AG04450 (cell line): ENCODE measurements at regions not wholly inside any gene's neighbourhood (a gene's known extent, or its start where the extent isn't known, plus 50 kb on each side); places are given as distances from the start of the nearest gene placed in this dataset.

ENCODE experiments used
- CTCF ChIA-PET: fragments of 300-600, 350-600 bp; formaldehyde crosslinking; extraction: SDS; loops from one replicate; lab custom pipeline; 2022; ENCODE audit warnings: antibody characterized with exemption, inconsistent platforms; lab: Charles Lee
- POLR2A ChIA-PET: fragments of 350-600 bp; formaldehyde crosslinking; extraction: SDS; loops from one replicate; lab custom pipeline; 2021; ENCODE audit warnings: antibody characterized with exemption, inconsistent platforms; lab: Yijun Ruan, JAX
- DNase-seq: peaks from one replicate; pipeline ENCODE4 v3.0.0-alpha.2; 2011; ENCODE audit warnings: low read depth, low spot score
- H3K27ac ChIP-seq: one replicate; pipeline ENCODE4 v1.5.1; 2012; ENCODE audit warnings: low read depth, low read length, control low read depth
- H3K27me3 ChIP-seq: one replicate; pipeline ENCODE4 v1.6.0; 2012; ENCODE audit warnings: low read length; ENCODE audit not compliant: control insufficient read depth, insufficient read depth
- H3K4me3 ChIP-seq: 2 replicates; pipeline ENCODE4 v1.5.1; 2011; ENCODE audit warnings: mild to moderate bottlenecking, low read depth, low read length, control low read depth
- H3K9me3 ChIP-seq: 2 replicates; pipeline ENCODE4 v1.5.1; 2012; ENCODE audit warnings: low read length; ENCODE audit not compliant: control insufficient read depth, insufficient read depth
- TF ChIP-seq, protein P1 (sequence below): IDR thresholded peaks from 2 replicates; pipeline ENCODE4 v1.5.1; 2011; ENCODE audit warnings: low read depth, low read length, control low read depth, inconsistent platforms

DNA sequence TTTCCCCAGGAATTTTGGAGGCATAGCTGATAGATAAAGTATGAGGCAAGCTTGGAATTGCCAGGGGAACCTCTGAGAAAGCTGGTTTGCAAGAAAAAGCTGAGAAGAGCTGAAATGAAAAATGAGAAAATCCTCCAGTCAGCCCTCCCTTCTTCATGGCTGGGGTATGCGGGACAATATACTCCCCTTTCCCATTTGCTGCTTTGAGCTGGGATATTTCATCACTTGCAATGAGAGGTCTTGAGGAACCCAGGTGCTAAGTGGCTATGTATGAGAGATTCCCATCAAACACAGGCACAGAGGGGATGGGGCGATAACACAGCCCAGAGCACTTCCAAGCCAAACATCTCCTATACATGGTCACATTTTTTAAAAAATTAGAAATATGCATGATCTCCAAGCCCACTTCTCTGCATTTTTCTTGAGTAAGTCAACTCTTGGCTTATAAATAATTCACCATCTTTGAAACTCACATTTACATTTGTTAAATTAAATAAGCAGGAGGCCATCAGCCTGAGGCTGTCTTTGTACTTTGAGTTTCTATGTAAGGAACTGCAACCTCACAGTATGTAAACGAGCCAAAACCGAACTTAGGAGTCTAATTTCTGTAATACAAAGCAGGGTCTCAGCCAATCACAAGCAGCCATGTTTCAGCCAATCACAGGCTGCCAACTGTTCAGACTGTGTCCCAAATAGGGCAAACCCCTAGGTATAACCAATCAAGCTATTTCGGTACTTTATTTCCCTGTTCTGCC lies 983.6 kb upstream of the NR2F2 start:
- Histone ChIP-seq H3K27me3 (no peaks in the 10 kb centered on the region), H3K9me3 (no peaks in the 10 kb centered on the region), H3K4me3 (no peak overlapping the region), H3K27ac (no peak overlapping the region)
- DNase-seq: no peak
- ChIA-PET POLR2A (no interaction called here), CTCF (no interaction called here)
- TF ChIP-seq, protein P1, sequence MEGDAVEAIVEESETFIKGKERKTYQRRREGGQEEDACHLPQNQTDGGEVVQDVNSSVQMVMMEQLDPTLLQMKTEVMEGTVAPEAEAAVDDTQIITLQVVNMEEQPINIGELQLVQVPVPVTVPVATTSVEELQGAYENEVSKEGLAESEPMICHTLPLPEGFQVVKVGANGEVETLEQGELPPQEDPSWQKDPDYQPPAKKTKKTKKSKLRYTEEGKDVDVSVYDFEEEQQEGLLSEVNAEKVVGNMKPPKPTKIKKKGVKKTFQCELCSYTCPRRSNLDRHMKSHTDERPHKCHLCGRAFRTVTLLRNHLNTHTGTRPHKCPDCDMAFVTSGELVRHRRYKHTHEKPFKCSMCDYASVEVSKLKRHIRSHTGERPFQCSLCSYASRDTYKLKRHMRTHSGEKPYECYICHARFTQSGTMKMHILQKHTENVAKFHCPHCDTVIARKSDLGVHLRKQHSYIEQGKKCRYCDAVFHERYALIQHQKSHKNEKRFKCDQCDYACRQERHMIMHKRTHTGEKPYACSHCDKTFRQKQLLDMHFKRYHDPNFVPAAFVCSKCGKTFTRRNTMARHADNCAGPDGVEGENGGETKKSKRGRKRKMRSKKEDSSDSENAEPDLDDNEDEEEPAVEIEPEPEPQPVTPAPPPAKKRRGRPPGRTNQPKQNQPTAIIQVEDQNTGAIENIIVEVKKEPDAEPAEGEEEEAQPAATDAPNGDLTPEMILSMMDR: no peak

GRCh38 chr15:95347837-95348236 lies 982.7 kb upstream of the NR2F2 start:
- Histone ChIP-seq H3K9me3 (no peaks in the 10 kb centered on the region), H3K27ac (no peak overlapping the region), H3K27me3 (no peaks in the 10 kb centered on the region), H3K4me3 (no peak overlapping the region)
- DNase-seq: no peak
- TF ChIP-seq, protein P1: no peak
- ChIA-PET POLR2A (no interaction called here), CTCF (no interaction called here)

DNA sequence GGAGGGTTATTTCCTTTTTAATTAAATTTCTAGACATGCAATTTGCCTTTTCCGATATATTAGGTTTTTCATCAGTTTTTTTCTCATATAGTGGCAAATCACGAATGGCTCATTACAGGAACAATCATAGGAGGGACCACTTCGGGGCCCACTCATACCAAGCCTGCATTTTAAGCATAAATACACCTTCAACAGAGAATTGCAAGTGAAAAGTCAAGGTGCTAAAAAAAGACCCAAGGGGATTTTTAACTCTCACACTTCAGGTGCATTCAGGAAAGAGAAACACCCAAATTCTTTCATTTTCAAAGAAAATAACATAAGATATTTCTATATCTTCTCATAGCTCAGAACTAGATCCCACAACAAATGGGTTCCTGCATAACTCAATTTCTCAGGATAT lies 979.6 kb upstream of the NR2F2 start:
- DNase-seq: no peak
- TF ChIP-seq, protein P1: no peak
- CTCF ChIA-PET: no interaction called here
- Histone ChIP-seq H3K27me3 (no peaks in the 10 kb centered on the region), H3K27ac (no peak overlapping the region), H3K4me3 (no peak overlapping the region), H3K9me3 (no peaks in the 10 kb centered on the region)
- POLR2A ChIA-PET: no interaction called here

GRCh38 chr15:95352631-95353187 lies 977.8 kb upstream of the NR2F2 start:
- DNase-seq: no peak
- Histone ChIP-seq H3K27ac (no peak overlapping the region), H3K9me3 (no peaks in the 10 kb centered on the region), H3K4me3 (no peak overlapping the region), H3K27me3 (no peaks in the 10 kb centered on the region)
- TF ChIP-seq, protein P1: no peak
- POLR2A ChIA-PET: interaction anchor here (0.5 kb wide), 1 partner anchor 11 kb away, joined by 7 read pairs; no protein-coding TSS in a partner anchor
- CTCF ChIA-PET: interaction anchor here (0.9 kb wide), 1 partner anchor 16 kb away, joined by 3 read pairs; no protein-coding TSS in a partner anchor

- no peak overlapping the region for H3K27ac ChIP-seq
- no peaks in the 10 kb centered on the region for H3K27me3 ChIP-seq
- POLR2A ChIA-PET: interaction anchor here (0.7 kb wide), 1 partner anchor 618 kb away, joined by 3 read pairs; no protein-coding TSS in a partner anchor
- CTCF ChIA-PET: no interaction called here
- TF ChIP-seq, protein P1: no peak
- no peak overlapping the region for H3K4me3 ChIP-seq
- no peak for DNase-seq
- no peaks in the 10 kb centered on the region for H3K9me3 ChIP-seq
Observed at GRCh38 chr15:95353512-95353911, 977.0 kb upstream of the NR2F2 start.
